ENCODE measurements at regions not wholly inside any gene's neighbourhood (a gene's known extent, or its start where the extent isn't known, plus 50 kb on each side); places are given as distances from the start of the nearest gene placed in this dataset.

GRCh38 chr2:6493266-6493665, 372.4 kb downstream of the CMPK2 start:
- TF ChIP-seq, protein P1, sequence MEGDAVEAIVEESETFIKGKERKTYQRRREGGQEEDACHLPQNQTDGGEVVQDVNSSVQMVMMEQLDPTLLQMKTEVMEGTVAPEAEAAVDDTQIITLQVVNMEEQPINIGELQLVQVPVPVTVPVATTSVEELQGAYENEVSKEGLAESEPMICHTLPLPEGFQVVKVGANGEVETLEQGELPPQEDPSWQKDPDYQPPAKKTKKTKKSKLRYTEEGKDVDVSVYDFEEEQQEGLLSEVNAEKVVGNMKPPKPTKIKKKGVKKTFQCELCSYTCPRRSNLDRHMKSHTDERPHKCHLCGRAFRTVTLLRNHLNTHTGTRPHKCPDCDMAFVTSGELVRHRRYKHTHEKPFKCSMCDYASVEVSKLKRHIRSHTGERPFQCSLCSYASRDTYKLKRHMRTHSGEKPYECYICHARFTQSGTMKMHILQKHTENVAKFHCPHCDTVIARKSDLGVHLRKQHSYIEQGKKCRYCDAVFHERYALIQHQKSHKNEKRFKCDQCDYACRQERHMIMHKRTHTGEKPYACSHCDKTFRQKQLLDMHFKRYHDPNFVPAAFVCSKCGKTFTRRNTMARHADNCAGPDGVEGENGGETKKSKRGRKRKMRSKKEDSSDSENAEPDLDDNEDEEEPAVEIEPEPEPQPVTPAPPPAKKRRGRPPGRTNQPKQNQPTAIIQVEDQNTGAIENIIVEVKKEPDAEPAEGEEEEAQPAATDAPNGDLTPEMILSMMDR (IDR thresholded peaks at IDR 0.05): no peak

DNA sequence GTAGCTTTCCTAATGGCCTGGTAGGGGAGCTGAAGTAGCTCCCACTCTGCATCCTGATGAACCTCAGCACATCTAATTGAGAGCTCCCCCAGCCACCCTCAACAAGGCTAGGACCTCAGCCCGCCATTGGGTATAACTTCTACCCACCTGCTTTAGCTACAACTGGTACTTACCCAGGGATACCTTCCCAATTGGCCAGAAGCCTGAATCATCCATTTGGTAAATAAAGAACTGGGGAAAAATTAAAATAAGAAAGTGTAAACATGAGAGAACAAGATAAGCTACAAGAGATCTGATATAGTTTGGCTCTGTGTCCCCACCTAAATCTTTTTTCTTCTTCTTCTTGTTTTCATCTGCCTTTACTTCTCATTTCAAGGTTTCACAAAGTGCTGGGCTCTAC, 372.0 kb downstream of the CMPK2 start:
- TF ChIP-seq, protein P1 (IDR thresholded peaks at IDR 0.05): no peak

DNA sequence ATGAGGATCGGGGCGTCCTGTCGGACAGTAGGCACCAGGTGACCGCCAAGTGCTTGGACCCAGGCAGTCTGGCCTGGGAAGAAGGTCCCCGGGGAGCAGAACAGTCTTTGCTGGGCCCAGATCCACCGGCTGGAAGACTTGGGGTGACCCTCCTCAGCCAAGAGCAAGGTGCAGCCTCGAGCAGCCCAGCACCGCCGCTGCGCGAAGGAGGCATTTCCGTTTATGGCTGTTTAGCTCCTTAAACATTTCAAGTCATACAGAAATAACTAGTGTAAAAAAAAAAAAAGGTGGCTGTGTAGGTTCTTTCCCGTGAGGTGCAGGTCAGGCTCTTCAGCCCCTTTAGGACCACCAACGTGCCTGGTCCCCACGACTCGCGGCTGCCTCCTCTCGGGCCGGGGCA, 370.2 kb downstream of the CMPK2 start:
- TF ChIP-seq, protein P1 (IDR thresholded peaks at IDR 0.05): no peak

GRCh38 chr2:6496376-6496775, 369.3 kb downstream of the CMPK2 start:
- TF ChIP-seq, protein P1 (IDR thresholded peaks at IDR 0.05): no peak

GRCh38 chr2:6497048-6497447, 368.7 kb downstream of the CMPK2 start:
- TF ChIP-seq, protein P1 (IDR thresholded peaks at IDR 0.05): no peak

DNA sequence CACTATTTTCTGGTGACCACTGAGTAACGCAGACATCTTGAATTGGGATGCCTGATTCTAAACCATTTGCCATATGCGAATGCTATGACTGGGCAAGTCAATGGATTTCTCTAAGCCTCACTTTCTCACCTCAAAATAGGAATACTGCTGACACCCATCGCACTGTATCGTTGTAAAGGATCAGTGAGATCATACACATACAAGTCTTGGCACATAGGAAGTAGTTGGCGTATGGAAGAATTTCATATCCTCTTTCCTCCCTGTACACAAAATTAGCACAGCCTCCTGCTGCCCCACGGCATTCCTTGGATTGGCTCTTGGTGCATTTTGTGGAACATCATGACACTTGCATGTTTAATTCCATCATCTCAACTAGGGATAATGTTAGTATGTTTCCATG, 366.9 kb downstream of the CMPK2 start:
- TF ChIP-seq, protein P1 (IDR thresholded peaks at IDR 0.05): no peak

DNA sequence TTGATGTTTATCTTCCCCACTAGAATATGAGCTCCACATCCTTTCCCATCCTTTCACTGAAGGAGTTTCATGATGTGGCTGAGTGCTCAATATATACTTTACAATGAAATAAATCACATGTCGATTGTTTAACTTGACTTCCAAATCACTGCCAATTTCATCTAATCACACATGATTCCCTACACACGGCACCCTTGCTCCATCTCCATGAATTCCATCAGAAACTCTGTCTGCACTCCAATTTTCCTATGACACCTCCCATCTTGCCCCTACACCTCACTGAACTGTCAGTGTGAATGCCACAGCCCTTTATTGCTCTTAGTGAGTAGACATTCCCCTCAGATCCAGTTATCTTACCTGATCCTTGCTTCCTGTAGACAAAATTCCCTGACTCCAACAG, 366.0 kb downstream of the CMPK2 start:
- TF ChIP-seq, protein P1 (IDR thresholded peaks at IDR 0.05): no peak

DNA sequence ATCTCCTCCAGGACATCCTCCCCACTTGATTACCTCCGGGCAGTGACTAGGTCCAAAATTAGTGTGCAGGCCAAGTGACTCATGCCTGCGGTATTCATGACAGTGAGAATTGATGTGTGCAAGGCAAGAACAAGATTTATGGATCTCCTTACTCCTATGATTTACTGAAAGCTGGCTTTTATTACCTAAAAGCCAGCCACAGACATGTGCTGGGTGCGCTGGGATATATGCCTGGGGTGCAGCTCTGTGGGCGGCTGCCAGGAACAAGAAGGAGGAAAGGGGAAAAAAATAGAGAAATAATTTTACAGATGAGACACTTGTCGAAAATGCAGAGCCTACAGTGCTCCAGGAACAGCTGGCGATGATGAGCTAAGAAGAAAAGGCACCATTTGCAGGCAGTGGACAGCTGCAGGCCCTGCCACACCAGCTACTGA, 359.3 kb downstream of the CMPK2 start:
- TF ChIP-seq, protein P1 (IDR thresholded peaks at IDR 0.05): no peak

Measured in LNCAP (cell line).